Endothelial cell of hepatic sinusoid (primary cell): ENCODE measurements at regions not wholly inside any gene's neighbourhood (a gene's known extent, or its start where the extent isn't known, plus 50 kb on each side); places are given as distances from the start of the nearest gene placed in this dataset.

Source experiments
- in situ Hi-C: cut with HindIII; loops from 2 replicates; pipeline ENCODE4 v1.10.0; 2017; ENCODE audit warnings: low sequenced_read_pairs

DNA sequence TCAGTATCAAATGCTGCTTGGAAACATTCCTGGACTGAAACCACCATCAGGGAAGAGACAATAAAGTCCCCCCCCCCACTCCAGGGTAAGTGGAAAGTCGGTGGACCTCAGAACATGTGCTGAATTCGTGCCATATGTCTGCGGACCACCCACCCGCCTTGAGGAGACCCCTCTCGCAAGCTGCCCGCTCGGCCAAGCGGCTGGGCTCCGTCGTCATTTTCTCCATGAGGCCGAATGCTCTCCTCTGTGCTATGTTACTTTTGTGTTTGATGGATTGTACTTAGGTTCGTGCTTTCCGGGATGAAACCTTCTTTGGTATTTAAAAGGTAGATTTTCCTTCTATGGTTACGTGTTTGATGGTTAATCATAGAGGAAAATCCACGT is 136.2 kb upstream of the RTL1 start:
- in situ Hi-C loops: no loop called here

GRCh38 chr14:101040538-101041442 is 137.3 kb upstream of the RTL1 start:
- in situ Hi-C loops: no loop called here

DNA sequence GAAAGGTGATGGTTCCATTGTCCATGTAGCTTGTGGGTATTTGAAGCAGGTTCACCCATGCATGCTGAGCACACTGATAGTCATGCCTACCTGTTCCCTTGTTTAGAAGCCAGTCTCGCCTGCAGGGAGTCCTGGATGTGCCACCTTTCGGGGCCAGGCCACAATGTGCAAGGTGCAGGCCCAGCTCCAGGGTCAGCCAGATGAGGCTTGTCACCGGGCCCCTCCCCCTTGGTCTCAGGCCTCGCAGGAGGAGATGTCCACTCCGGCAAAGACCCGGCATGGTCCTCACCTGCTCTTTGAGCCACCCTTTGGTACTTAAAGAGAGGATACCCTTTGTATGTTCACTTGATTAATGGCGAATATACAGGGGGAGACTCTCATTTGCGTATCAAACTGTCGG is 140.4 kb upstream of the RTL1 start:
- in situ Hi-C loops: no loop called here

DNA sequence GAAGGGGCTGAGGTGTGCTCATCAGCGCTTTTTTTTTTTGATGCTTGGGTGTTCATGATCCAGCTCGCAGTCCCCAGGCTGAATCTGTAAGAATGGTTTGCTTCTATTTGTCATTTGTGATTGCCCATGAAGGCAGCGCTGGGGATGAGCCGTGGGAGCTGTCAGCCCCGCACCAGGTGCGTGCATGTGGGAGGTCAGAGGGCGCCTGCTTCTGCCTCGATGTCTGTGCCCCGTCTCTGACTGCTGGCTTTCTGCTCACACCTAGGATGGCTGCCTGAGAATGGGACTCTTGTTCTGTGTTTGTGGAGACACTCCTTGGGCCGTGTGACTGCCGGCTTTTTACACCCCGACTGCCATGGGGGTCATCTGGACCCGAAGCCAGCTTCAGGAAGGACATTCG is 141.2 kb upstream of the RTL1 start:
- in situ Hi-C loops: no loop called here

GRCh38 chr14:101045511-101045910 is 142.0 kb upstream of the RTL1 start:
- in situ Hi-C loops: no loop called here

DNA sequence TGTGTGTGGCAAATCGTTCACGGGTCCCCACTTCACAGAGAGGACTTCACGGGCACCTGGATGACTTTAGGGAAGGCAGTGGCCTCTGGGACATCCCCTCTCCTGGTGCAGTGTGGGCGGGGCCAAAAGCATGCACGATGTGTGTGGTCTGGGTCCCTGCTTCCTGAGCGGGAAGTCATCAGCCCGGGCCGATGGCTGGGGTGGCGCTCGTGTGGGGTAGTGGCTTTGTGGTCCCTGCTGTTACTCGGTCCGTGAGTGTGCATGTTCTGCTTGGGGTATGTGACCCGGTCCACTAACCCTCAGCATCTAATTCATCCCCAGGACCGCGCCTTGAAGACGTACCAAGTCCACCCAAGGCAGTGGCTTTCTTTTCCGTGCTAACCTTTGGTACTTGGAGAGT is 142.5 kb upstream of the RTL1 start:
- in situ Hi-C loops: no loop called here

DNA sequence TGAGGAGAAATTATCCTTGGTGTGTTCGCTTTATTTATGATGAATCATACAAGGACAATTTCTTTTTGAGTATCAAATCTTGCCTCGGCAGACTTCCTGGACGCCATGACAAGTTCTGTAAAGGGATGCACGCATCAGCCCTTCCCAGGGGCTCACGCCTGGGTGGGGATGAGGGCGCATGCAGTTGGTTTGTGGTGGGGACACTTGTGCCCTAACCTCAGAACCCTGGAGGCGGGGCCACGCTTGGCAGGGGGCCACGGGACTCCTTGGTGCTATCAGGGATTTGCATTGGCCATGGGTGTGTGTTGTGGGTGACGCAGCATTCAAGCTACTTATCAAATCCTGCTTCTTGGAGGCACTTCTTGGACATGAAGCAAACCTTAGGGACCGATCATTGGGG is 143.8 kb upstream of the RTL1 start:
- in situ Hi-C loops: no loop called here

- in situ Hi-C loops: no loop called here
Observed at GRCh38 chr14:101048766-101049165, 145.2 kb upstream of the RTL1 start.

- in situ Hi-C loops: no loop called here
Observed at GRCh38 chr14:101049511-101049910, 146.0 kb upstream of the RTL1 start.

GRCh38 chr14:101049942-101050341 is 146.4 kb upstream of the RTL1 start:
- in situ Hi-C loops: no loop called here

- in situ Hi-C loops: no loop called here
Observed at GRCh38 chr14:101050901-101051490, 147.5 kb upstream of the RTL1 start.

DNA sequence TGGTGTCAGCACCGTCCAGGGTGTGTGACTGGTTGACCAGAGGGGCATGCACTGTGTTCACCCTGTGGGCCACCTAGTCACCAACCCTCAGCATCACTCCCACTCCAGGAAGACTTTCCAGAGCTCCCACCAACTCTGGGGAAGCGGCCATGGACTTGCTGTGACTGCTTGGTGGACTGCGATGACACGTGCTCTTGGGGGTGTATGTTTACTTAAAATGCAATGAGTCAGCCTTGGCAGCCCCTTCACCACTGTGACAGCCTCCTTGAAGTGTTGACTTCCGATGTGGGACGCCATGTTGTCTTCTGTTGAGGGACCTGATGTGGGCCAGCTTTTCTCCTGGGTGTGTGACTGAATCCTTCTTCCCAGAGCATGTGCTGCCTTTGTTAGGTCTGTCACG is 151.1 kb upstream of the RTL1 start:
- in situ Hi-C loops: no loop called here

- in situ Hi-C loops: no loop called here
Observed at GRCh38 chr14:101055106-101055662, 151.7 kb upstream of the RTL1 start.

GRCh38 chr14:101055776-101056374 is 152.4 kb upstream of the RTL1 start:
- in situ Hi-C loops: no loop called here

- in situ Hi-C loops: no loop called here
Observed at GRCh38 chr14:101056446-101056845, 152.9 kb upstream of the RTL1 start.

DNA sequence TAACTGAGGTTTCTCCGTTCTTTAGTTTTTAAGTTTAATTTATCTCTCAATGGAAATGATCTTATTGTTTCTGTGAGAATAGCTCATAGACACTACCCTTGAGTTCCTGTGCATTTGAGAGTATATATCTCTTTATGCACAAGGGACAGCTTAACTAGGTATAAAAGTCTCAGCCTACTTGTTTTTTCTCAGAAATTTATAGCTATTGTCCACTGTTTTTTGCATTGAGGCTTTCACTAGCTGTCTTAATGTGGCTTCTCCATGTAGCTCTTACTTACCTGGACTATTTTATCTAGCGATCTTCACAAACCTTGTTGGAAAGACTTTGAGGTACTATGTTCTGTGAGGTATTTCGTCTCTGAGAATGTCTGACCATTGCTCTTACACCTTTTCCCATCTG is 153.9 kb upstream of the RTL1 start:
- in situ Hi-C loops: no loop called here

- in situ Hi-C loops: no loop called here
Observed at GRCh38 chr14:101058571-101058970, 155.0 kb upstream of the RTL1 start.

DNA sequence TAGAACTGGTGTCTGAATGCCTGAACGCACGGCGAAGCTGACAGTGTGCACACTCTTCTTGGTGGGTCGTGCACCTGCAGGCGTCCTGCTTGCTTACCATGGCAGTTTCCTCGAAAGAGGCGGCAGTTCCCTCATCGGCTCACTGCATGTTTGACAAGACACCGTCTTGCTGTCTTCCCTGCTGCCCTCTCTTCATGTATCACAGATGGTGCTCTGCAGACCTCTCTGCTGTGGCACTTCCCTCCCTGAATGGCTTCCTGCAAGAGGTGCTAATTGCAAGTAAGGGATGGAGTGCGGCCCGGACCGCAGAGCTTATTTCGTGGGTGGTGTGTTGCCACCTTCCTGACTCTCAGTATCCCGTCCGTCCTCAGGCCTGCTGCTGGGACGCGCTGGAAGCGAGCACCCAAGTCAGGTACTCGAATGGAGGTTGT is 156.7 kb upstream of the RTL1 start:
- in situ Hi-C loops: no loop called here

DNA sequence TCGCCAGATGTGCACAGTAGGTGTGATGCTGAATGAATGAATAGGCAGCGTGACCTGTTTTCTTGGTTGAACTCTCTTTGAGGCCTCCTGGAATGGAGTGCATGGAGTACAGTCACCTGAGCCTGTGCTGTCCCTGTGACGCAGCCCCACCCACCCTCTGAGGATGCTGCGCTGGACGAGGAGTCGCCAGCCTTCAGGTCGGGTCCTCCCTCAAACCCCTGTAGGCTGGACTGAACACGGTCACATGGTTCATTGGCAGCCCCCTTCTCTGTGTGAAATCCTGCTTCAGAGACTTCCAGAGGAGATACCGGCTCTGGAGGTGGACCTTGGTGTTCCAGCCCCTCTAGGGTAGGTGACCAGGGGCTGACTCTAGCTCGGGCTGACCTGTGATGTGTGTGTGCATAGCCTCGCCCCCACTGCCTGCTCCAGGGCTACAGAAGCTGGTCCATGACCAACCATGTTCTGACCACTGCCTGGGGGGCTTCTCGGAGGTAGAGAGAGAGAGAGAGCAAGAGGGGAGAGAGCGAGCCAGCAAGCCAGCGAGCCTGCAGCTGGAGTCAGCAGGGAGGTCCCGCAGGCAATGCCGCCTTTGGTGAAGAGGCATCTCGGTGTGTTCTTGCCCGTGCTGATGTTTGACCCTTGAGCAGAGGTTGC is 158.0 kb upstream of the RTL1 start:
- in situ Hi-C loops: no loop called here

GRCh38 chr14:101062065-101062450 is 158.5 kb upstream of the RTL1 start:
- in situ Hi-C loops: no loop called here

GRCh38 chr14:101062601-101063000 is 159.1 kb upstream of the RTL1 start:
- in situ Hi-C loops: no loop called here
